ENCODE measurements at regions not wholly inside any gene's neighbourhood (a gene's known extent, or its start where the extent isn't known, plus 50 kb on each side); places are given as distances from the start of the nearest gene placed in this dataset.

- TF ChIP-seq POLR2A (IDR thresholded peaks at IDR 0.05) (no peak), EP300 (IDR thresholded peaks at IDR 0.05) (no peak)
- TF ChIP-seq, protein P1, sequence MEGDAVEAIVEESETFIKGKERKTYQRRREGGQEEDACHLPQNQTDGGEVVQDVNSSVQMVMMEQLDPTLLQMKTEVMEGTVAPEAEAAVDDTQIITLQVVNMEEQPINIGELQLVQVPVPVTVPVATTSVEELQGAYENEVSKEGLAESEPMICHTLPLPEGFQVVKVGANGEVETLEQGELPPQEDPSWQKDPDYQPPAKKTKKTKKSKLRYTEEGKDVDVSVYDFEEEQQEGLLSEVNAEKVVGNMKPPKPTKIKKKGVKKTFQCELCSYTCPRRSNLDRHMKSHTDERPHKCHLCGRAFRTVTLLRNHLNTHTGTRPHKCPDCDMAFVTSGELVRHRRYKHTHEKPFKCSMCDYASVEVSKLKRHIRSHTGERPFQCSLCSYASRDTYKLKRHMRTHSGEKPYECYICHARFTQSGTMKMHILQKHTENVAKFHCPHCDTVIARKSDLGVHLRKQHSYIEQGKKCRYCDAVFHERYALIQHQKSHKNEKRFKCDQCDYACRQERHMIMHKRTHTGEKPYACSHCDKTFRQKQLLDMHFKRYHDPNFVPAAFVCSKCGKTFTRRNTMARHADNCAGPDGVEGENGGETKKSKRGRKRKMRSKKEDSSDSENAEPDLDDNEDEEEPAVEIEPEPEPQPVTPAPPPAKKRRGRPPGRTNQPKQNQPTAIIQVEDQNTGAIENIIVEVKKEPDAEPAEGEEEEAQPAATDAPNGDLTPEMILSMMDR (IDR thresholded peaks at IDR 0.05), result no peak
These were observed 86.7 kb downstream of the OR13H1 start for GRCh38 chrX:131630534-131630933.
